Dermis microvascular lymphatic vessel endothelial cell (primary cell): ENCODE measurements at regions not wholly inside any gene's neighbourhood (a gene's known extent, or its start where the extent isn't known, plus 50 kb on each side); places are given as distances from the start of the nearest gene placed in this dataset.
"Not testable (repeated sequence)": the region's sequence is repeated elsewhere in the genome, so short reads cannot be mapped to it uniquely, and the experiment has no call there.

Source experiments
- DNase-seq, 2 donors: peaks; one replicate each; pipeline versions ENCODE4 v3.0.0 to v3.0.0-alpha.2; 2010; ENCODE audit warnings: low read depth in 2 of 2

DNA sequence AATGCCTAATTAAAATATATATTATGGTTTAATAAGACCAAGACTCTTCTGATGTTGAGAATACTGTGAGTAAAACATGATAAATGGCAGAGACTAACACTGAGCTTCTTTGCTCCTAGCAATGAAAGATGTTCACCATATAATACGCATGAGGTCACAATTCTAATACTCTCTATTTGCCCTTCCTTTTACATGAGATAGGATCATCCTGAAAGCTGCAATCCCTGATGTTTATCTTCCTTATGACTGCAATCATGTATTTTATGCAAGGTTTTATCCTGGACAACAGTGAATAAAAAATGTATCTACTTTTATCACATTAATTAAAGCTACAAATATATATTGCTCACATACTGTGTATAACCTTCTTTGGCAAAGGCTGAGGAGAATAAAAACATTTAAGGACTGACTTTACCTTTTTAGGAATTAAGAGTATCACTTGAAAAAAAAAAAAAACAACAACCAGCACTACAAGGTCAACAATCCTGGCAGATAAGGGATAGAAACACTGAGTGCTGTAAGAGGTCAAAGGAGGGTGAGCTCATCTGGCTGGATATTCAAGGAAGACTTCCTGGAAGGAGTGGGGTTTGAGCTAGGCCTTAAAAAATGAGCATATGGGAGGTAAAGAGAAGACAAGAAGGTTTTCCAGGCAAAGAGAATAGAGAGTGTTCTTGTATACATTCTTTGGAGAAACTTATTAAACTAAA lies 99.9 kb downstream of the AREG start:
- peak in 1 of 2 donors; percentile 37 for DNase-seq

DNA sequence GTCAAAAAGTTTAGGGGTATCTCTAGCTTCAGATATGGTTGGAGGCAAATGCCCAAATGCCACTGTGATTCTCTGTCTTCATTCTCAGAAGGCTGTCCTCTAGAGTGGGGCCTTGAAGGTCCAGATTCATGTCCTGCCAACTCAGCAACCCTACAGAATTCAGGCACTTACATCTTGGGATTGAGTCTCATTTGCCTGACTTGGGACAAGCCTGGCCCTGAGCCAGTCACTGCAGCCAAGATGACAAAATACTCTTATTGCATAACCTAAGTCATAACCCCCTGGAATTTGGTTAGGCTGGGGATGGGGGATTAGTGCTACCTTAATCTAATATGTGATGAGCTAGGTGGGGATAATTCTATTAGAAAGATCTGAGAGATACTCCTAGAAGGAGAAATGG lies 100.5 kb downstream of the AREG start:
- peak in 1 of 2 donors; percentile 33 for DNase-seq

DNA sequence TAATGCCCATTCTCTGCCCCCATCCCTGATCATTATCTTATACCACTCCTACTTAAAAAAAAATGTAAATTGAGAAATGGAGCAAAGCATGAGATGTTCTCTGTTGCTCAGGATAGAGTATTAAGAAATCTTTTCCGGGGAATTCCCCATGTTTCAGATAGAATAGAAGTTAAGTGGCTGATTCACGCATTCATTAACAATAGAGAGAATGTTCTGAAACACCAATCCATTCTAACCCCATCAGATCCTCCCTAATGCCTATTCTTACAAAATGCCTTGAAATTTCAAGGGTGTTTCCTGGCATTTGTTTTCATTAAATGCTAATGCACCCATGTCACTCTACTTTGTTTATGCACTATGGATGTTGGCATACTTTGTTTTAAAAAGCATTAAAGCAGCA lies 101.1 kb downstream of the AREG start:
- DNase-seq: peak in 1 of 2 donors; percentile 81

DNA sequence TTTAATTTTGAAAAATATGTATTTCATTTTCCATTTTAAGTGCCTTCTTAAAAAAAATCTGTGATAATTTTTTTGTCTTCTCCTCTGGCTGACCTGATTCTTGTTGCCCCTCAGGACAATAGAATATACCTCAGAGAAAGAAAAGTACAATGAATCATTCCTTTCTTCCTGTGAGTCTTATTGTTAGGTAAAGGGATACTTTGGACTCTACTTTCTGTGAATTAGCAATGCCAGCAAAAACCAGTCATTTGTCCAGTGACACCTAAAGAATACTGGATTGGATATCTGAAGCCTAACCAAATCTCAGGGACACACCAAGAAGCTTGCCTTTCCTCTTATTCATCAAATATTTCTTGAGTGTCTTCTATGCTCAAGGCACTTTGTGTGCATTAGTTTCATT lies 102.1 kb downstream of the AREG start:
- DNase-seq: peak in 1 of 2 donors; percentile 52

DNA sequence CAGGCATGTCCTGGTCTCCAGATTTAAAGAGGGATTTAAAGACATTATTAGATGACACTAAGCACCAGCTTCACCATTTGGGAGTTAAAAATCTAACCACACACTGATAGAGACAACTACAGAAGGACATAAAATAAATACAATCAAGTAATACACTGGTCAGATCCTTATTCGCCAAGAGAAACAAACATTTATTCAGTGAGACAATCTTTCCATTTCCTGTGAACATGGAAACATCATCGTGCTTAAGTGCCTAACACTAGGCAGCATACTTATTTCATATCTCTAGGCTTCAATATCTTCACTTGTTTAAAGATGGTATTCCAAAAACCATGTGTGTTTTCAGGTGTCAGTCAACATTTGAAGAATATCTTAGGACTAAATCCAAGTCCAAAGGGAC lies 103.6 kb downstream of the AREG start:
- DNase-seq: peak; percentile 31 to 67

DNA sequence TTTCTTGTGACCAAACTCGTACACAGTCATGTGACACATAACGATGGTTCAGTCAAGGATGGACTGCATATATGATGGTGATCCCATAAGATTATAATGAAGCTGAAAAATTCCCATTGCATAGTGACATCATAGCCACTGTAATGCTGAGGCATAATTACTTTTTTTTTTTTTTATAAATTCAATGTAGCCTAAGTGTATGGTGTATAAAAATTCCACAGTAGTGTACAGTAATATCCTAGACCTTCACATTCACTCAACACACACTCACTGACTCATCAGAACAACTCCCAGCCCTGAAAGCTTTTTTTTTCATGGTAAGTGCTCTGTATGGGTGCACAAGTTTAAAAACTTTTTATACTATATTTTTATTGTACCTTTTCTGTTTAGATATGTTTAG lies 105.0 kb downstream of the AREG start:
- DNase-seq: no peak

DNA sequence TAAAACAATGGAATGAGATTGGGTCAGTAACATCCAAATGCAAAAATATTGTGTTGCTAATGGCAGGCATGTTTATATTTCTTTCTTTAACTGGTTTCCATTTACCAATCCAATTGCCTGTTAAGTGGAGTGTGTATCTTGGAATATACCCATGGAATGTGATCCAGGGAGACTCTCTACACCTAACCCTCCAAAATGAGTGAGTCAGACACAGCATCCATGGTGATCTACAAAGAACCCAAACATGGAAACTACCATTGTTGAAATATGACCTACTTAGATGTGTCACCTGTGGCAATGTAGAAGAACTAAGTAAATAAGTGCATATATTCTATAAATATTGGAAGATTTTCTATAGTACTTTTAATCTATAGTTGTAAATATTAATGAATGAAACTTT lies 110.3 kb downstream of the AREG start:
- DNase-seq: peak; percentile 33 to 51

DNA sequence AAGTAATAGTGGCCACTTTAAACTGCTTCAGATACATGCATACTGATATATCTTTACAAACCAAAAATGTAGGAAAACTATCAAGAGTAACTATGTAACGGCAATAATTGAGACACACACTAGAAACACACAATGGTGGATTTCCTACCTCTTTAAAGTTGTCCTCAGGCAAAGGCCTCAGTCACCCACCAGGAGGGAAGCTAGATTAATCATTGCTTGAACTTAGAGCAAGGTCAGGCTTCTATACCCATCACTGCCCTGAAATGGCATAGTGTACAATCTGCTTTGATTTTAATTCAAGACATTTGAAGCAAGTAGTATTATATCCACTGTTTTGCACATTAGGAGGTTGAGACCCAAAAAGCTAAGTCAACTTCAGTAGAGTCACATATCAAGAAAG lies 110.9 kb downstream of the AREG start:
- DNase-seq: no peak

DNA sequence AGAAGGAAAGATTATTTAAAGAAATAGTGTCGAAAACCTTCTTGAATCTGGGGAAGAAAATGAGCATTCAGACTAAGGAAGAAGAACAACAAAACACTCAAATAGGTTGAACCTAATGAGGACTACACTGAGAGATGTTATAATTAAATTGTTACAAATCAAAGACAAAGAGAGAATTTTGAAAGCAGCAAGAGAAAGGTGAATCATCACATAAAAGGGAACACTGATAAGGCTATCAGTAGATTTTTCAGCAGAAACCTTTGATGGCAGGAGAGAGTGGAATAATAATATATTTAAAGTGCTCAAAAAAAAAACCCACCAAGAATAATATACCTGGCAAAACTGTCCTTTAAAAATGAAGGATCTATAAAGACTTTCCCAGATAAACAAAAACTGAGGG lies 114.9 kb downstream of the AREG start:
- DNase-seq: no peak

DNA sequence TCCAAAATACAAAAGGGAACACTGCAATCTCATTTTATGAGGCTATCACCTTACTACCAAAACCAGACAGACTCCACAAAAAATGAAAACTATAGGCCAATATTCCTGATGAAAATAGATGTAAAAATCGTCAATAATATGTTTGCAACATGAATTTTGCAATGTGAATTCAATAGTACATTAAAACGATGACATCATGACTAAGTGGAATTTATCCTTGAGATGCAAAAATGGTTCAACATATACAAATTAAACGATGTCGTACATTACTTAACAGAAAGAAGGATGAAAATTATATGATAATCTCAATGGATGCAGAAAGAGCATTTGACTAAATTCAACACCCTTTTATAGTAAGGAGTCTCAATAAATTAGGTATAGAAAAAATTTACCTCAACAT lies 123.0 kb downstream of the AREG start:
- no peak for DNase-seq

DNA sequence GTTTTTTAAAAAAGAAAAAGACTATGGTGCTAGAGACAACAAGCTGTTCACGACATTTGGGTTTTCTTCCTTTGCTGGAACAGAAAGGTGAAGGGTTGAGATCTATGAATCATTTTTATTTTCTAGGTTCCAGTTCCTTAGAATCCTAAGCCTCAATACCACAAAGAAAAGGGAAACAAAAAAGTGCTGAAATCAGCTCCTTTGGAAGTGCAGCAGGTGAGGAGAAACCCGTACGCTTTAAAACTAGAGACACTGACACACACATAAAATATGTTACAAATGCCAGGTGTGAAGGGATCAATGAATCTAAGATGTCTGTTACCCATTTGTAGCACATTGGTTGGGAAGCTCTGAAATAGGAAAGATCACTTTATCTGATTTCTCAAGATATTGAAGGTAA lies 125.2 kb downstream of the AREG start:
- no peak for DNase-seq

DNA sequence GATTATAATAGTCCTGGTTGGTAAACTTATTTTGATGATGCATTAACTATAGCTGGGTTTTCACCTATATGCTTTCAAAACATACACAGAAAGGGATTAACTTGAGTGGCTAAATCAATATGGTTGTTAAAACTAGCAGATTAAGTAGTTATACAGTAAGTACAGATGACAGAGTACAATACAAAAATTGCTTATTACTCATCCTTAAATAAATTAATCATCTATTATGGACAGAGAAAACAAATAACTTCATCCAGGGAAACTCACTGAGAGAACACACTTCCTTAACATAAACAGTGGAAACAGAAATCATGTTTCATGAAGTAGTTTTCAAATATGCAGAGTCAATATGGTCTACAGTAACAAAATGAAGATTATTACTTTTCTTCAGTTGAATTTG lies 133.4 kb downstream of the AREG start:
- DNase-seq: no peak

DNA sequence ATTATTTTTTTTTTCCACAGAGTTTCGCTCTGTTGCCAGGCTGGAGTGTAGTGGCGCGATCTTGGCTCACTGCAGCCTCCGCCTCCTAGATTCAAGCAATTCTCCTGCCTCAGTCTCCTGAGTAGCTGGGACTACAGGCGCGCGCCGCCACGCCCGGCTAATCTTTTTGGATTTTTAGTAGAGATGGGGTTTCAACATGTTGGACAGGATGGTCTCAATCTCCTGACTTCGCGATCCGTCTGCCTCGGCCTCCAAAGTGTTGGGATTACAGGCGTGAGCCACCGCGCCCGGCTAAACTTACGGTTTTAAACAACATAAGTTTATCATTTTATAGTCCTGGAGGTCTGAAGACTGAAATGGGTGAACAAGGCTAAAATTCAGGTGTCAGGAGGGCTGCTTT lies 133.9 kb downstream of the AREG start:
- not testable (repeated sequence) for DNase-seq

DNA sequence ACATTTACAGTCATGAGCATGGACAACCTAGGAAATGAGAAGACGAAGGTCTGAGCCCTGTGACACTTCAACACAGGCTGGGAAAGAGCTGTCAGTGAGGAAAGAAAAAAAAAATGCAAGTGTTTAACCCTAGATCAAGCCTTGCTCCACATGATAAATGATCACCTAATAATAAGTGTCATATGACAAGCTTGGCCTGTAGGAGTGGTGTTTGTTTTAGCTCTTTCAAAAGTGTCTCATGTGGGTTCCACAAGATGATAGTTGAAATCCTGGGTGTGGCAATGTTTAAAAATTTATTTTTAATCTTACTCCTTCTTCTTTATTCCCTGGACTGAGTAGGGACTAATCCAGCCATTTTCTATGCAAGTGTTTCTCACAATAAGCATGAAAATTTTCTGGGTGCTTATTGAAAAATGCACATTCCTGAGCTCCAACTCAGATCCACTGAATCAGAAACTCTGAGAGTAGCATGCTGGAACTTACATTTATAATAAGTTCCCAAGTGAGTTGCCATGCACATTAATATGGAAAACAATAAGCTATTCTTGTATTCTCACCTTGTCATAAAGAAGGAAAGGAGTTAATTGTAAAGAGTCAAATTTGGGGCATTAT lies 138.3 kb downstream of the AREG start:
- DNase-seq: no peak

DNA sequence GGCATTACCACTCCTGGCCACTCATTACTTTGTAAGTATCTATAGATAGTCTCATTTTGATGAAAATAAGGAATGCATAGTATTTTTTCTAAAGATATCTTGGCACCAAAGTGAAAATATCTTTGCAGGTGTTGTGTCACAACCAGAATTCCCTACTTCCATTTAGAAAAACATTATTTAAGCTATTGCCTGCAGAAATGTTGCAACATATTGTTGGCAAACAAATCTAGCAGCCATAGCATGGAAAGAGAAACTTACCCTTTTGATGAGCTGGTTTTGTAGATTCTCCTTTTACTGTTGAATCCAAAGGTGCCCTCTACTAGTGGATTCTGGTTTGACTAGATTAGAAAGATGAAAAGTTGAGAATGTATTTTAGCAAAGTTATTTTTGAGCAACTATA lies 138.8 kb downstream of the AREG start:
- peak in 1 of 2 donors; percentile 6 for DNase-seq

DNA sequence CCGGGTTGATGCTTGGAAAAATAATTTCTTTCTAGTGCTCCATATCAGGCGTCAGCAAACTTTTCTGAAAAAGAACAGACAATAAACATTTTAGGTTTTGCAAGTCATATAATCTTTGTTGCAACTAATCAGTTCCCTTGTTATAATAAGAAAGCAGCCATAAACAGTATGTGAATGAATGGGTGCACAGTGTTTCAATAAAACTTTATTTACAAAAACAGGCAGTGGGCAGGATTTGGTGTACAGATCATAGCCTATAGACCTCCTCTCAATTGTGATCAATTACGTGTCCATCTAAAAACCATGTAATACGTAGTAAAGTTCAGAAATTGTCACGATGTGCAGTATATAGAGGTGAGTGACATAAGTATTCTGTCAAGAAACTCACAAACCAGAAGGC lies 143.4 kb downstream of the AREG start:
- DNase-seq: no peak

DNA sequence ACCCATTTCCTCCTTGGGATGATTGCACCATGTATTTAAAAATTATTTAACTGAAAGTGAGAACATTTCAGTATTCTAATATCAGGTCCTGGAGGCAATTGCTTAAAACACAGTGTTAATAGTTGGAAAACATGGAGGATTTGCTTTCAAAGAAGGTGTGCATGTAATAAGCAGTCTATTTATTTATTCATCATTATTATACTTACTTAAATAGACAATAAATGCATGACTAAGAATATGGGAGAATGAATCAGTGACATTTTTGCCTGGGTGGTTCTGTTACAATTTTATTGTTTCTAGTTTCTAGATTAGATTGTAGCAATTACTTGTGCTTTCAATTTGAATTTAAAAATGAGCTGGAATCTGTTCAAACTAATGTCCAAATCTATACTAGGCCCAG lies 145.5 kb downstream of the AREG start:
- DNase-seq: no peak

DNA sequence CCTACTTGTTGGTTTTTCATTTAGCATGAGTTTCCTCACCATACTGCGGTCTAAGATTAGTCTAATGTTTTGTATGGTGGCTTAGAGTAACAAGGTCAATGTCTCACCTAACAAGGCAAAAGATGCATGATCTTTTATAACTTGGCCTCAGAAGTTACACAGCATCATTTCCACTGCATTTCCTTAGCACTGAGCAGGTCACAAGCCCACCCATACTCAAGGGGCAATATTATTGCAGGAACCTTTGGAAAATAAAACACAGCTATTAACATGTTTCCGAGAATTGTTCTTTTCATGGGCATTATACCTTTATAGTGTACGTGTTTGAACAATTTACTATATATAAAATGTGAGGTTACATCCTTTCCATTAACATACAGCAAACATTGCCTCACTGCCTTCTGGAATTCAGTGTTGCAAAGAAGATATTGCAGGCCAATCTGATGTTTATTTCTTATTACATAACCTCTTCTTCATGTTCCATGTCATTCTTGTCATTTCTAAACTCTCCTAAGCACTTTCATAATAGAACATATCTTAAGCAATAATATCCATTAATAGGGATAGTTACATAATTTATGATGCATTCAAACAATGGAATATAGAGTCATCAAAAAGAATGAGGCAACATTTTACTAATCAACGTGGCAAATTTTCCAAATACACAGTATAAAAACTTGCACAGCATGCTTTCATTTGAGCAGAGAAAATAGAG lies 153.8 kb downstream of the AREG start:
- DNase-seq: peak in 1 of 2 donors; percentile 54

DNA sequence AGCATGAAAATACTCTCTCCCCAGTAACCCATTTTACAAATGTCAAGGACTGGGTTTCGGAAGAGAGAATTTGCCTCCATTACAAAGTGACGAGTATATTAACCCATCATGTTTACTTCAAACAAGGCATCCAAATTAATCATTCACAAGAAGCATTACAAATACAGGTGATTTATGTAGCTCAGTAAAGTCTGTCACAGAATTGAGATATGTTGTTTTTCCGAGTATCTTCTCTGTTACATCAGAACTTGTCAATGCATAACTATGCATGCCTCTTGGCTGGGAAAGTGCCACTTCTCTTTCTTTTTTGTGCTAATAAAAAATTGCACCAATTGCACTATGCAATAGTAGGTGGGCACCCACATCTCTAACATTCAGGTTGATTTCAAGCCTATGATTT lies 158.2 kb downstream of the AREG start:
- no peak for DNase-seq

DNA sequence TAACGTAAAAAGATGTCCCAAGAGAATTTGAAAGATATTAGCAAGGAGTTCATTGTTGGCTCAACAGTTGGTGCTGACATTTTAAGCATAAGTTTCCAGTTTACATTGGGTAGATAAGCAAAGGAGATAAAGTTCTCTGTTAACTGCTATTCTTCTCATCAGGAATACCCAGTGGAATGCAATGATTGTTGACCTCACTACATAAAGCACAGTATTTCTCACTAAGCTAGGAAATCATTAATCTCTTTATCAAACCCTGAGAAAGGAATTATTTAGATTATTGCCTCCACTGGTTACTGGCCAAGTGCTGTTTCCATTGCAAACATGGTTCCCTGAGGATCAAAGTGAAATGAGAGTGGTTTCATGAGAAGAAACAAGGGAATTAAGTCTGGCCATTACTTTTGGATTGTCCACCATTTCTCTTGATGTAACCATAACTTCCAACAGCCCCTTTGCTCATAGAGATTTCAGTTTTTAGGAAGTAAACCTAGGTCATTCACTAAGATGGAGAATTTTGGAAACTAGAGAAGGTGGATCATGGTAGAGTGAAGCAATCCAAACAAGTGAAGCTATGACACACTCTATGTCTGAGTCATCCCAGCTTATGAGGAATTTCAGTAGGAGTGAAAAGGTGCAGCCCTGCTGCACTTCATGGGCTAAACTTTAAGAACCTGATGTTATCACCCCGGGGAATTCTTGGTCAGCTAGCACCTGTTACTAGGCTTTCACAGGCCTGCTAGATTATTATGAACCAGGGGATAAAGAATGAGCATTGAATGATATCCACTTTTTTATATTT lies 163.4 kb downstream of the AREG start:
- DNase-seq: no peak

DNA sequence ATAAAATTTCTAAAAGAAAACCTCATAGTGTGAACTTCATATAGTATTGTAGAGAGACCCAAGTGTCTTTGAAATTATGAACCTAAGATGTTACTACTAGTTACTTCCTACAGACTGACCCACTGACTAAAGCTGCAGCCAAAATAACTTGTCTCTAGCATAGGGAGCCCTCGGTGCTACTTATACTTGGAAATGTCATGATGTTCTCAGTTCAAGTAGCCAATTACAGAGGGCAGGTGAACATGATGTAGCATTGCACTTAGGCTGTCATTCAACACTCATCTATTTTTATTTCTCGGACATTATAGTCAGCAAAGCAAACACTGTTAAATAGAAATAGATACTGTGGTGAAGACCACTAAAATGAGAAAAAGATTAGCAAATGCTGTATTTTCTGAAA lies 165.6 kb downstream of the AREG start:
- no peak for DNase-seq

DNA sequence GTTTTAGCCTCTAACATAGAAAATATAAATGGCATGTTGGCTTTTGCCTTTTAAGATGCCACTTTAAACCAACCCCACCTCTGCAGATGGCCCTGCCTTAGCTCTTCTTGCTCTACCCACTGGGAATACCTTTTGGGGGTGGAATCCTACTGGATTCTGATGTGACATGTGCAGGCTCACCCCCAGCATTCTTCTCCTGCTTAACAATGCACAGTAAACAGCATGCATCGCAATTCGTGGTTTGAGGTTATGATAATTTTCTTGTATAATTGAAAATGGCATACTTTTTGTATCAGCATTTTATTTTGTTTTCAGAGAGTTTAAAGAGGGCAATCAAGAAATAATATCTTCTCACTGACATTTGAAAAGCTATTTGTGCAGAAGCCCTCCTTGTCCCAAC lies 167.9 kb downstream of the AREG start:
- no peak for DNase-seq
